ENCODE measurements at regions not wholly inside any gene's neighbourhood (a gene's known extent, or its start where the extent isn't known, plus 50 kb on each side); places are given as distances from the start of the nearest gene placed in this dataset.

DNA sequence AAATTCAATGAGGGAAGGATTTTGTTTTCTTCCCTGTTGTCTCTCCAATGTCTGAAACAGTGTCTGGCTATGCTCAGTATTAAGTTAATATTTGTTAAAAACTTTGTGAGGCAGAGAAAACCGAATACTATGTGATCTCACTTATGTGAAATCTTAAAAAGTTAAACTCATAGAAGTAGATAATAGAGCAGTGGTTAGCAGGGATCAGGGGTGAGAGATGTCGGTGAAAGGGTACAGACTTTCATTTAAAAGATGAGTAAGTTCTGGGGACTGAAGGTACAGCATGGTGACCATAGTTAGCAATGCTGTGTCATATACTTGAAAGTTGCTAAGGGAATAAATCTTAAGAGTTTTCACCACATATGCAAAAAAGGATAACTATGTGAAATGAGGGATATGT is 244.6 kb downstream of the AASDHPPT start:
- Histone ChIP-seq H2AFZ (ENCODE audit: low read length) (no peak overlapping the region), H3K4me2 (ENCODE audit: extremely low read depth, insufficient read depth, low read length) (no peak overlapping the region), H3K4me3 (replicated peaks in 1 of 4; ENCODE audit: control extremely low read depth in 1 of 4, insufficient read depth in 1 of 4, low read depth in 3 of 4, low read length in 4 of 4) (no peak overlapping the region), H3K4me1 (ENCODE audit: control insufficient read depth, extremely low read depth, insufficient read depth, low read length) (no peaks in the 10 kb centered on the region), H4K20me1 (ENCODE audit: control insufficient read depth, extremely low read depth, insufficient read depth, low read length) (no peaks in the 10 kb centered on the region), H3K27ac (ENCODE audit: insufficient read depth, low read length) (no peak overlapping the region), H3K79me2 (ENCODE audit: control insufficient read depth, insufficient read depth, low read length) (no peaks in the 10 kb centered on the region), H3K9ac (ENCODE audit: insufficient read depth, low read length) (no peak overlapping the region), H3K9me3 (ENCODE audit: control insufficient read depth, insufficient read depth, low read depth, low read length) (no peaks in the 10 kb centered on the region), H3K27me3 (ENCODE audit: control insufficient read depth, insufficient read depth, low read length) (no peaks in the 10 kb centered on the region), H3K36me3 (ENCODE audit: control insufficient read depth, insufficient read depth, low read length) (no peaks in the 10 kb centered on the region)
- DNase-seq (ENCODE audit: low read depth in 2 of 2): no peak
- TF ChIP-seq, protein P1, sequence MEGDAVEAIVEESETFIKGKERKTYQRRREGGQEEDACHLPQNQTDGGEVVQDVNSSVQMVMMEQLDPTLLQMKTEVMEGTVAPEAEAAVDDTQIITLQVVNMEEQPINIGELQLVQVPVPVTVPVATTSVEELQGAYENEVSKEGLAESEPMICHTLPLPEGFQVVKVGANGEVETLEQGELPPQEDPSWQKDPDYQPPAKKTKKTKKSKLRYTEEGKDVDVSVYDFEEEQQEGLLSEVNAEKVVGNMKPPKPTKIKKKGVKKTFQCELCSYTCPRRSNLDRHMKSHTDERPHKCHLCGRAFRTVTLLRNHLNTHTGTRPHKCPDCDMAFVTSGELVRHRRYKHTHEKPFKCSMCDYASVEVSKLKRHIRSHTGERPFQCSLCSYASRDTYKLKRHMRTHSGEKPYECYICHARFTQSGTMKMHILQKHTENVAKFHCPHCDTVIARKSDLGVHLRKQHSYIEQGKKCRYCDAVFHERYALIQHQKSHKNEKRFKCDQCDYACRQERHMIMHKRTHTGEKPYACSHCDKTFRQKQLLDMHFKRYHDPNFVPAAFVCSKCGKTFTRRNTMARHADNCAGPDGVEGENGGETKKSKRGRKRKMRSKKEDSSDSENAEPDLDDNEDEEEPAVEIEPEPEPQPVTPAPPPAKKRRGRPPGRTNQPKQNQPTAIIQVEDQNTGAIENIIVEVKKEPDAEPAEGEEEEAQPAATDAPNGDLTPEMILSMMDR (conservative IDR thresholded peaks at IDR 0.05 in 1 of 2, IDR thresholded peaks at IDR 0.05 in 1 of 2; ENCODE audit: low read depth in 1 of 2, low read length in 2 of 2): no peak
- TF ChIP-seq EZH2 (IDR thresholded peaks at IDR 0.05; ENCODE audit: low read length, missing control alignments): no peak

DNA sequence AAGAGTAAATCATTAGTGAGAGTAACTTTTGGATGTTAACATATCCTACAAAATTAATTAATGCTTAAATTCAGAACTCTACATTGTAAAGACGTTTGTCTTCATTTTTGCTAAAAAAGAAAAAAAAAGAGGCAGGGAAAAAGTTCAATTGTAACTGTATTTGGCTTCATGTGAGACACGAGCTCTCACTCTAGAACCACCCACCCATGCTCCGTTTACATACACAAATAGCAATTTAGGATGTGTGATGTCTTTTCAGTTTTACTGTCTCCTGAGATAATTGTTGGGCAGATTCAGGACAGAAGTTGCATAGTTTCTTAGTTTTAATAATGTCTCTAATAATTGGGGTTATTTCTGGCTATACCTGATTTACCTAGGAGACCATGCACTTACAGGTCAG is 248.6 kb downstream of the AASDHPPT start:
- Histone ChIP-seq H2AFZ (ENCODE audit: low read length) (no peak overlapping the region), H3K4me1 (ENCODE audit: control insufficient read depth, extremely low read depth, insufficient read depth, low read length) (no peaks in the 10 kb centered on the region), H3K9ac (ENCODE audit: insufficient read depth, low read length) (no peak overlapping the region), H3K9me3 (ENCODE audit: control insufficient read depth, insufficient read depth, low read depth, low read length) (no peaks in the 10 kb centered on the region), H3K27ac (ENCODE audit: insufficient read depth, low read length) (no peak overlapping the region), H3K4me2 (ENCODE audit: extremely low read depth, insufficient read depth, low read length) (no peak overlapping the region), H4K20me1 (ENCODE audit: control insufficient read depth, extremely low read depth, insufficient read depth, low read length) (no peaks in the 10 kb centered on the region), H3K4me3 (replicated peaks in 1 of 4; ENCODE audit: control extremely low read depth in 1 of 4, insufficient read depth in 1 of 4, low read depth in 3 of 4, low read length in 4 of 4) (no peak overlapping the region), H3K36me3 (ENCODE audit: control insufficient read depth, insufficient read depth, low read length) (no peaks in the 10 kb centered on the region), H3K79me2 (ENCODE audit: control insufficient read depth, insufficient read depth, low read length) (no peaks in the 10 kb centered on the region), H3K27me3 (ENCODE audit: control insufficient read depth, insufficient read depth, low read length) (no peaks in the 10 kb centered on the region)
- no peak for DNase-seq (ENCODE audit: low read depth in 2 of 2)
- no peak for TF ChIP-seq EZH2 (IDR thresholded peaks at IDR 0.05; ENCODE audit: low read length, missing control alignments)
- TF ChIP-seq, protein P1 (conservative IDR thresholded peaks at IDR 0.05 in 1 of 2, IDR thresholded peaks at IDR 0.05 in 1 of 2; ENCODE audit: low read depth in 1 of 2, low read length in 2 of 2): no peak

DNA sequence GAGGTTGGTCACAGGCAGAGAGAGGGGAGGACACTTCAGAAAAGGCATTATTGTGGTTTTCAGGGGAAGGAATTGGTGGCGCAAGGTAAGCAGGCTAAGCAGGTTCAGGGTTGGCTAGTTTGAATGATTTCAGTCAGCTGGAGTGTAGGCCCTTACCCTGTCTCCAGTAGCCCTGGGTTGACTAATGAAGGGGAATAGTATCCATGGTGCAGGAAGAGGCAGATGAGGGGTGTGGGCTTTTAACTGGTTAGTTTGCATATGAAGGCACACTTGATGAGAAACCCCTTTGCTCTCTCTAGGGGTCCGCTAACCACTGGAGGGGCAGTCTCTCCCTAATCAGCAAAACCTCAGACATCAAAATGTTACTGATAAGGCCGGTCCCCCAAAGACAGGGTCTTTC is 249.7 kb downstream of the AASDHPPT start:
- H3K4me2 ChIP-seq (ENCODE audit: extremely low read depth, insufficient read depth, low read length): no peak overlapping the region
- H3K79me2 ChIP-seq (ENCODE audit: control insufficient read depth, insufficient read depth, low read length): no peaks in the 10 kb centered on the region
- no peaks in the 10 kb centered on the region for H3K9me3 ChIP-seq (ENCODE audit: control insufficient read depth, insufficient read depth, low read depth, low read length)
- DNase-seq (ENCODE audit: low read depth in 2 of 2): no peak
- H2AFZ ChIP-seq (ENCODE audit: low read length): no peak overlapping the region
- no peaks in the 10 kb centered on the region for H4K20me1 ChIP-seq (ENCODE audit: control insufficient read depth, extremely low read depth, insufficient read depth, low read length)
- H3K36me3 ChIP-seq (ENCODE audit: control insufficient read depth, insufficient read depth, low read length): no peaks in the 10 kb centered on the region
- no peak overlapping the region for H3K9ac ChIP-seq (ENCODE audit: insufficient read depth, low read length)
- no peaks in the 10 kb centered on the region for H3K27me3 ChIP-seq (ENCODE audit: control insufficient read depth, insufficient read depth, low read length)
- TF ChIP-seq, protein P1 (conservative IDR thresholded peaks at IDR 0.05 in 1 of 2, IDR thresholded peaks at IDR 0.05 in 1 of 2; ENCODE audit: low read depth in 1 of 2, low read length in 2 of 2): no peak
- TF ChIP-seq EZH2 (IDR thresholded peaks at IDR 0.05; ENCODE audit: low read length, missing control alignments): no peak
- H3K27ac ChIP-seq (ENCODE audit: insufficient read depth, low read length): no peak overlapping the region
- no peaks in the 10 kb centered on the region for H3K4me1 ChIP-seq (ENCODE audit: control insufficient read depth, extremely low read depth, insufficient read depth, low read length)
- no peak overlapping the region for H3K4me3 ChIP-seq (replicated peaks in 1 of 4; ENCODE audit: control extremely low read depth in 1 of 4, insufficient read depth in 1 of 4, low read depth in 3 of 4, low read length in 4 of 4)
